Urothelium cell line (cell line): ENCODE measurements at regions not wholly inside any gene's neighbourhood (a gene's known extent, or its start where the extent isn't known, plus 50 kb on each side); places are given as distances from the start of the nearest gene placed in this dataset.
"Not testable (repeated sequence)": the region's sequence is repeated elsewhere in the genome, so short reads cannot be mapped to it uniquely, and the experiment has no call there.

Experiments
- DNase-seq: peaks from one replicate; pipeline ENCODE4 v3.0.0; 2011; ENCODE audit warnings: low spot score, mixed read lengths
- FAIRE-seq: peaks from 2 replicates; lab custom pipeline; 2011; peaks lifted over from hg19 to GRCh38; lab: Jason Lieb, UNC

DNA sequence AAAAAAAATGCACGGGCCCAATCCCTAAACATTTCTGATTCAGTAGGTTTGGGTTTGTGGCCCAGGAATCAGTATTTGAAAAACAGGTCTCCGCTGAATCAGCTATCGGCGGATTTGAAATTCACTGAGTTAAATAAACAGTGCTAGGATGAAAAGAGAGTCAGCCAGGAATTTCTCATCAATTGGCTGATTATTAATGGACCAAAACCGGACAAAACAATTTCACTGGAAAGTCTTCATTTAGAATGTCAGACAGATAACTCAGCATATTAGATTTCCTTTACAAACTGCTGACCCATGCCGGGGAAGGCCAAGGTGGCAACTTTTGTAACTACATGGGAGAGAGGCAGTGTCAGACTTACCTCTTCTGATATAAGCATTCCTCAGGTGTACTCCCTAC, 99.4 kb upstream of the LSM6 start:
- DNase-seq: no peak
- FAIRE-seq: no peak

DNA sequence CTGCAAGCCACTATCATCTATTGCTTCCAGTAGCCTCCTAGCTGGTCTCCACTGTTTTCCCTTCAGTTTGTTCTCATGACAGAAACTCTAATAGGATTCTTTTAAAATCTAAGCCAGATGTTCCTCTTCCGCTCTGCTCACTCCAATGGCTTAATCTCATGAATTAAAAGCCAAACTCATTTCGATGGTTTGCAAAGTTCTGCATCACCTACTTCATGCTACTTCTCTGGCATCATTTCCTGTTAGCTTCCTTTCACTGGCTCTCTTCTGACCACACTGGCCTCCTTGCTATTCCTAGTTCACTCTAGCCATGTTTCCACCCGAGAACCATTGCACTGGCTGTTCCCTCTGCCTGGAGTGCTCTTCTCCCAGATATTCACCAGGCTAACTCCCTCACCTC, 102.0 kb upstream of the LSM6 start:
- DNase-seq (no peak), FAIRE-seq (no peak)

DNA sequence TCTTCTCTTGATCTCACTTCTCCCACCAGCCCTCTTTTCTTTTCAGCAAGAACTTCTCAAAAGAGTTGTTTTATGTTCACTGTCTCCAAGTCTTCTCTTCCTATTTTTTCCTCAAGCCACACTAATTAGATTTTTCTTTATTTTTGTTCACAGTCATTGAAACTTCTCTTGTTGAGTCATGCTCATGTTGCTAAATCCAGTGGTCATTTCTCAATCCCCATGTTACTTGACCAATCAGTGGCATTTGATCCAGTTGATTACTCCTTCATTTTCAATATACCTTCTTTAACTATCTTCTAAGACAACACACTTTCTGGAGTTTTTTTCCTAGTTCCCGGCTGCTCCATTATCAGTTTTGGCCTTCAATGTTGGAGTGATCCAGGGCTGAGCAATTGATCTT, 103.1 kb upstream of the LSM6 start:
- FAIRE-seq: no peak
- no peak for DNase-seq

DNA sequence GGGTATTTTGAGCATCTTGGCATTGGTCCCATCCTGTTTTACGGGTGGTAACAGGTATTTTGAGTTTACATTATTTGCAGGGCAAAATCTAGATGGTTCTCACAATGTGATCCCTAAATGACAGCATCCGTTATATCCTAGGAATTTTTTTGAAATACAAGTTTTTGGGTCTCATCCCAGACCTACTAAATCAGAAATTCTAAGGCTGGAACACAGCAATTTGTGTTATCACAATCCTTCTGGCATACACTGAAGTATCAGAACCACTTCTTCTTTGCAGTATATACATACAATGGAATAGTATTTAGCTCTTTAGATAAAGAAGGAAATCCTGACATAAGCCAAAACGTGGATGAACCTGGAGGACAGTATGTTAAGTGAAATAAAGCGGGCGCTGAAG, 104.1 kb upstream of the LSM6 start:
- no peak for DNase-seq
- no peak for FAIRE-seq

DNA sequence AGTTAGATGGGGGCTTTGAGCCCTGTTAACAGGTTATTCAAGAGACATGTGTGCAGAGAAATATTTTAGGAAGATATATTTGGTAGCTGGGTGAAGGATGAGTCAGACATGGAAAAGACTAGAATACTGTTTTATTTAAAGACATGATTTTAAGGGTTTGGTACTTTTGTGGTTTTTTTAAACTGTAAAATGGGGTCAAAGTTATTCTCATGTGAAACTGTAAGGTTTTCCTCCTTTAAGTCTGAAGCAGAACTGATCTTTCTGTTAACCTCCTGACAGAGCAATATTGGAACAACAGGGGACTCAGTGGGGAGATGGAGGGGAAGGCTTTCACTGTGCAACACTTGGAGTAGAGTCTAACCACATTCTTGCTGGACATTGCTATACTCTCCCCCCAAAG, 112.4 kb upstream of the LSM6 start:
- FAIRE-seq (no peak), DNase-seq (no peak)

DNA sequence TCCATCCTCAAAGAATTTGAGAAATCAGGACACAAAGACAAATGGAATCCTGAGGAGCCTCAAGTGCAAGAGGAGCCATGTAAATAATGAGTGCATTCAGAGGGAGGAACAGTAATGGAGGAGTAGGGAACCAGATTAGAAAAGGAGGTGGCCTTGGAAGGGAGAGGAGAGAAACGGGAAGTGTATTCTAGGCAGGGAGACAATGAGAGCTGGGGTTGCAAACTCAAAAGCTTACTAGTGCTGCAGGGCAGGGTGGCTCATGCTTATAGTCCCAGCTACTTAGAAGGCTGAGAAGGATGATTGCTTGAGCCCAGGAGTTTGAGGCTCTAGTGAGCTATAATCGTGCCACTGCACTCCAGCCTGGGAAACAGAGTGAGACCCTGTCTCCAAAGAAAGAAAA, 113.2 kb upstream of the LSM6 start:
- FAIRE-seq (no peak), DNase-seq (no peak)

DNA sequence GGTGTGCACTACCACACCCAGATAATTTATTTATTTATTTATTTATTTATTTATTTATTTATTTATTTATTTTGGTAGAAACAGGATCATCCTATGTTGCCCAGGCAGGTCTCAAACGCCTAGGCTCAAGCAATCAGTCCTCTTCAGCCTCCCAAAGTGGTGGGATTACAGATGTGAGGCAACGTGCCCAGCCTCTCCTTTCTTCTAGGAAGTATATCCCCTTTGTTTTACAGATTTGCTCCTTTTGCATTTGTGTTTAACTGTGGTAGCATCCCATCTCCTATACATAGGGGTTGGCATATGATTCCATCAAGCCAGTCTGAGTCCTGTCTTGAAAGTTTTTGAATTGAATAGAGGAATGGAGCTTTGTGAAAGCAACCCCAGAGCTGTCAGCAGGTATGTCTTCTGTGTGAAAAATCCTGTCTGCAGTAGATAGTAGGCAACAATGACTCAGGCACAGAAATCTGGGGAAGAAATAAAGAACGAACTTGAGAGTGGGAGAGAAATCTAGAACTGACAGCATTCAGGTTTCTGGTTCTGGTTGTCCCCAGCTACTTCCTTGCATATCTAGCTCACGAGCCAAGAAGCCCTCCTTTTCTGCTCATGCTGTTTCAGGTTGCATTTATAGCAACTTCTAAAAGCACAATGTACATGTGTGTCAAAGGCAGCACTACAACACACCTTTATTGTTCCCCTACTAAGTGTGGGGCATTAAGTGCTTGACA, 113.7 kb upstream of the LSM6 start:
- no peak for FAIRE-seq

DNA sequence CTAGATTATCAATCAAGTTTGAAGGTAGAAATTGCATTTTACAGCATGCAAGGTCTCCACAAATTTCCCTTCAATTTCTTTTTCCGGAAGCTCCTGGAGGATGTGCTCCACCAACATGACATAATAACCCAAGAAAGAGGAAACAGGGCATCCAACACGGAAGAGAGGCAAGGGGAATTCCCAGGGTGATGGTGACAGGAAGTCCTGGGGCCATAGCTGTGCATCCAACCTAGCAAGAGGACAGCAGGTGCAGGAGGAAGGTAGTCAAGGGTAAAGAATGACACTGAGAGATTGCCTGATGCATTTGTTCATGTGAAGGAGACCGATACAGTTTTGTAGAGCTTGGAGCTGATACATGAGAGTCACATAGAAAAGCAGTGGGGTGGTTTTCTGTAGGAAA, 115.7 kb upstream of the LSM6 start:
- no peak for DNase-seq
- FAIRE-seq: no peak

More for the DNA sequence above, 113.7 kb upstream of the LSM6 start:
- no peak for DNase-seq

DNA sequence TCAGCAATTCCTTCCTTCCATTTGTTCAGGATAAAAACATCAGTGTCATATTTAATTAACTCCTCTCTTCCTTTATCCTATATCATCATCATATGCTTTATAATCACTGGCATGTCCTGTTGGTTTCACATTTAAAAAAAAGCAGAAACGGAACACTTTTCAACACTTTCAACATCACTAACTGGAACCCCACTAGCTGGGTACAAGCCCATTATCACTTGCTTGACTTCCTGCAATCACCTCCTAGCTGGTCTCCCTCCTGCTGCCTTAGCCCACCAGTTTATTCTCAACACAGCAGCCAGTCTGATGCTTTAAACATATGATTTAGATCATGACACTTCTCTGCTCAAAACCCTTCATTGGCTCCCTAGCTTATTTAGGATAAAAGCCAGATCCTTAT, 116.4 kb upstream of the LSM6 start:
- FAIRE-seq (no peak), DNase-seq (no peak)

DNA sequence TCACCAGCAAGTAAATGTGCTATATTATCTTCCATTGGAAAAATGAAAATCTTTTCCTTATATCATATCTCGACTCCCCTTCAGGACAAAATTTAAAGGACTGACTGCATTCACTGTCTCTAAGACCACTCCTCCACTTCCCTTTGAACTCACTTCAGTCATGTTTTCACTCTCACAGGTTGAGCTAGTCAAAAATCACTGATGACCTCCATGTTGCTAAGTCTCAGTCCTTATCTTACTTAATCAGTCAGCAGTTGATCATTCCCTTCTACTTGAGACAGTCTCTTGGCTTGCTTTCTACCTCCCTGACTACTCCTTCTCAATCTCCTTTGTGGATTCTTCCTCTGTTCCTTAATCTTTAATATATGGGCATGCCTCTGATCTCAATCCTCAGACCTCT, 117.0 kb upstream of the LSM6 start:
- DNase-seq (no peak), FAIRE-seq (no peak)

DNA sequence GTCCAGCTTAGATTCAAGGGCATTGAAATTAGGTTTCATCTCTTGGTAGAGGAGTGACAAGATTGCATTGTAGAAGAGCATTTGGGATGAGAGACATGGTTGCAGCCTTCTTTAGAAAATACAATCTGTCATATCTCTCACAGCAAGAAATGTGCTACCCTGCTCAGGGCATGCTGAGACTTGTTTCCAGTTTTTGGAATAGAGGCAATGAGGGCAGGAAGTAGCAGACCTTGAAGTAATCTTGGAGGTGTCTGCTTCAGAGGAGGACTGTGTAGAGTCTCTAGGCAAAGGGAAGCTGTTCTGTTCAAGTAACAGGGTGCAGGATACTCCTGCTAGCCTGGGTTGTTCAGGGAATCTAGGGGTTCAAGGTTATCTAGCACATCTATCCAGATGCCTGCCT, 116.1 kb upstream of the ZNF827 start:
- no peak for DNase-seq
- no peak for FAIRE-seq

DNA sequence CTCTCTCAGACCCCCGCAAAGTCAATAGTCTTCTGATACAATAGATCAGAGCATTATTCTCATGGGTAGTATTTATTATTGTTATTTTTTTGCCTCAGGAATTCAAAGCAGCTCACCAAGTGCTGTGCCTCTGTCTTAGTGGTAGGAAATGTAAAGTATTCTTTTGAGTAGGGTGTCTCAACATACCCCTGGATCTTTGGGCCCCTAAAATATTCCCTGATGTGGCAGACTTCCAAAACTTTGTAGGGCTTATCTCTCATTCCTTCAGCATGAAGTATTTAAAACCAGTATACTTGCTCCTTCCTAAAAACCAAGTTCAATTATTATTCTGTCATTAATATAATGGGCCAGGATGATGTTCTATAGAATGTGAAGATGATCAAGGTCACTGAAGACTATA, 115.3 kb upstream of the ZNF827 start:
- no peak for DNase-seq
- FAIRE-seq: no peak

DNA sequence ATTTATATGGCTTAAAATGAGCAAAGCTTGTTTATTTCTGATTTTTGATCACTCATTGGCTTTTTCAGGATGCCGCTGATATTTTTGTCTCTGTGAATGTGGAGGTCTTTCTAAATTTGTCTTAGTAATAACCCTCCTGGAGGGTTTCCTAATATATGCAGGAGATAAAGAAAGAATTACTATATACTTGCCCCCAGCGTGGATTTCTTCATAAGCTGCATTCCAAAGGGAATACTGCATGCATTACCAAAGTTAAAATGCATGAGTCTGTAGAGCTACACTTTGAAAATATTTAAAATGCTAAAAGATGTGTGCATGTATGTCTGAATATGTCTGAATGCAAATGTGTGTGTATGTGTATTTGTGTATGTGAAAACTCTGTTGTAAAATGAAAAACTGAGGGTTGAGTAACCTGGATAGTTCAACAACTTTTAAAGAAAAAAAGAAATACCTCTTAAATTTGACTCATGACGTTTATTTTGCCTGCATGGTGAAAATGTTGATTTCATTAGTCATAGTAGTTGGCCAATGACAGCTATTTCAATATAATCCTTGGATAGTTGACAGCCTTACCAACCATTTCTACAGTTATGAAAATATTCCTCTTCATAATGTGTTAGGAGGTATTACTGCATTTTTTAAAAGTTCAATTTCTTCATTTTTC, 113.2 kb upstream of the ZNF827 start:
- DNase-seq: no peak
- no peak for FAIRE-seq

DNA sequence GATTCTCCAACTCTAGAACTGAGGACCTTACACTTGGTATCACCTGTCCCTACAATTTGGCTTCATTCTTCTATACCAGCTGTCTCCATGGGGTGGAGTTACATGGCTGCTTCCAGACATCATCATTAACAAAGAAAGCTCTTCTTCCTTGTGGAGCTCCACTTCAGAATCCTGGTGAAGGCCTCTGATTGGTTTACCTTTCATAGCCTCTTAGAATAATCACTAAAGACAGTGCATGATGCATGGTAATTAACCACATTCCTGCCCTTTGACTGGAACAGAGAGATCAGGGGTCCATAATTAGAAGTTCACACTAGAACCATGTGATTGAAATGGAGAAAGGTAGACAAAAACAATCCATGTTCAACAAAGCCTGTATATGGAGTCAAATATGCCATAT, 112.6 kb upstream of the ZNF827 start:
- FAIRE-seq (no peak), DNase-seq (no peak)

DNA sequence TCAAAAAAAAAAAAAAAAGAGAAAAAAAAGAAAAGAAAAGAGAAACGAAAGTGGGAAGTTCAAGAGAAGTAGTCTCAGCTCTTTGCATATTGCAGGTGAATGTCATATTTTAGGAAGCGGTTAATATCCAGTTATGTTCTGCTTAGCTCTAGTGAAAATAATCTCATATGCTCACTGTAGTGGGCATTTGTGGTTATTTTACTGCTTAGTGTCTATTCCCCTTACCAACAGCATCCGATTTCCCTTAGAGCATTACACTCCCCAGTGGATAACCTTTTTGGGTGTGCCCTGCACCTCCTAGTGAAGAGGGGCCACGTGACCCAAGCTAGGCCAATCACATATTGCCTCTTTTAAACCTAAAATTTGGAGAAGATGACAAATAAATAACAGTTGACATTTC, 111.2 kb upstream of the ZNF827 start:
- DNase-seq: no peak
- no peak for FAIRE-seq

DNA sequence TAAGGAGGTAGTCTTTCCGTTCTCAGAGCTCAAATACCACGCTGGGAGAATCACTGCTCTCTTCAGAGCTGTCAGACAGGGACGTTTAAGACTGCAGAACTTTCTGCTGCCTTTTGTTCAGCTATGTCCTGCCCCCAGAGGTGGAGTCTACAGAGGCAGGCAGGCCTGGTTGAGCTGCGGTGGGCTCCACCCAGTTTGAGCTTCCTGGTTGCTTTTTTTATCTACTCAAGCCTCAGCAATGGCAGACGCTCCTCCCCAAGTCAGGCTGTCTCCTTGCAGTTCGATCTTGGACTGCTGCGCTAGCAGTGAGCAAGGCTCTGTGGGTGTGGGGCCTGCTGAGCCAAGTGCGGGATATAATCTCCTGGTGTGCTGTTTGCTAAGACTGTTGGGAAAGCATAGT, 109.1 kb upstream of the ZNF827 start:
- not testable (repeated sequence) for DNase-seq, FAIRE-seq

DNA sequence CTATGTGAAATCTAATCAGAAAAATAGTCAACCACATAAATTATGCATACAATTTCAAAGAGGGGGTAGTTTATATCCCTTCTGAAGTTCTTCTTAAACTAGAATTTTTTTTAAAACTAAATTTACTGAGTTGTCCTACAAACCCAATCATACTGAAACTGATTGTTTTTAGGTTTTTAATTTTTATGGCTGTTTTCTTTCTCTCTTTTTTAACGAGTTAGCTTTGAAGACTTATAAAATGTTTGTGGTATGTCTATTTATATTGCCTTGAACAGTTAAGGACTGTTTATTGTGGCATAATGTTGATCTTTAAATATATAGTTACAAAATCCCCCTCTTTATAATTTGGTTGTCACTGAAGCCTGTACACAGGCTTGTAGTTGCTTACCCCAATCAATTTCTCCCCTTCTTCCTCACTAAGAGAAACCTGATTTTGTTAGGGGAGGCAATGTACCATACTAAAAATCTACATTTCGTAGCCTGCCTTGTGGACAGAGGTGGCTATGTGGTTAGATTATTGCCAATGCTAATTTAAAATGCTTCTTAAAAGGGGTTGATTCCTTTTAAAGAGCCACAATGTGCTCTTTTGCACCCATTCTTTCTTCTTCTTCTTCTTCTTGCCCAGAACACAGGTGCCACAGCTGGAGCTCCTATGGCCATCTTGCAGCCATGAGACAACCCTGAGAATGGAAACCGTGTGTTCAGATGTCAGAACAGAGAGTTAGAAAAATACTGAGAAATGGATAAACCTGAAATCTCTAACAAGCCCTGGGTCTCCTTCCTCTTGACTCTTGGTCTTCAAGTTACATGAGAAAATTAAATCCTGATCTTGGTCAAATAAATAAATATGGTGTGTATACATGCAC, 102.7 kb upstream of the ZNF827 start:
- no peak for DNase-seq
- FAIRE-seq: no peak

DNA sequence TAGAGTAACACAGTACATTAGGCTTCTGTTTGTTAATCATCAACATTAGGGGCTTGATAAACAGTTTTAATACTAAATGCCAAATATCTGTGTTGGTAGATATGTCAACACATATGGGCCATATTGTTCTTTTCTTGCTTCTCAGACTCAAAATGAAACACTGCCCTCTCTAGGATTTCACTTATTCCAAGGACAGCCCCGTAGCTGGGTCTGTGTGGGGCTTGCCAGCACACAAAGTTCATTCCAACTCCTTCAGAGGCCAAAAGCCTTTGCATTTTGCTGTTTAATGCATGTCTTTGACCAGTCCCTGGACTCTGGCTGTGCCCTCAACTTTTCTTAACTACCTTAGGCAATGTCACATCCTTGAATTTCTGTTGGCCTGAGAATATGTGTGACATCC, 102.0 kb upstream of the ZNF827 start:
- DNase-seq (no peak), FAIRE-seq (no peak)

DNA sequence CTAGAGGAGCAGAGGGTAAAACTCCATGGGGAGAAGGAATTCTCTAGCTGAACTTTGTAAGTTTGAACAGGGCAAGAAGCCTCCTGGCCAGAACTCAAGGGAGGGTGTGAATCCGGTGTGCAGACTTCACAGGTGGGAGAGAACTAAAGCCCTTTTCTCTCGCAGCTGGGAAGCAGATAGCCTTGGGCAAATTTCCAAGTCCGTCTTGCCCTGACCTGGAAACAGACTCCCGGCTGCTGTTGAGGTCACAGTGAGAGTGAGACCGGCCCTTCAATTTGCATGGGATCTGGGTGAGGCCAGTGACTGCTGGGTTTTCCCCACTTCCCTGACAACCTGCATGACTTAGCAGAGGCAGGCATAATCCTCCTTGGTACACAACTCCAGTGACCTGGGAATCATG, 94.5 kb upstream of the ZNF827 start:
- FAIRE-seq: no peak
- DNase-seq: no peak

DNA sequence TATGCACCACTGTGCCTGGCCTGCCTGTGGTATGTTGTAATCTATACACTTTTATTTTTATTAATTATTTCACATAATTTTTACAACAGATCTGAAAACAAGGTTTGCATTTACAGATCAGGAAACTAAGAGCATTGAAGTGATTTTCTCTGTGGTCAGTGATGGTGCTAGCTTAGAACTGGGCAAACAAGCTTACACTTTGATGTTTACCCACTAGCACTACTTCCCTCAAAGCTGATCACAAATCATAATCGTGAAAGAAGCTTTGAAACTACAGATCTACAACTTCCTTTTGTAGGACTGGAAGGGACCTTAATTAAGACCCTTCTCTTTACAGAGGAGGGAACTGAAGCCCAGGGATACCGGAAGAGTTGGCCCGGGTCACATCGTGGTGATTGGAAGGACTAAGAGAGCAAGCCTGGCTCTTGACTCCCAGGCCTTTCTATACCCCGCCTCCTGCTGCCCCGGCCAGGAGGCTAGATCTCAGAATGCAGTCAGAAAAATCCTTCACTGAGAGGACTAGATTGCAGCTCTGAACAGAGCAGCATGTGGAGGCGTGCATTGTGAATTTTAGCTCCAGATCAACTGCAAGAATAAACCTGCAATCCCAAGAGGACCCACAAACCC, 93.7 kb upstream of the ZNF827 start:
- FAIRE-seq: no peak
- no peak for DNase-seq

DNA sequence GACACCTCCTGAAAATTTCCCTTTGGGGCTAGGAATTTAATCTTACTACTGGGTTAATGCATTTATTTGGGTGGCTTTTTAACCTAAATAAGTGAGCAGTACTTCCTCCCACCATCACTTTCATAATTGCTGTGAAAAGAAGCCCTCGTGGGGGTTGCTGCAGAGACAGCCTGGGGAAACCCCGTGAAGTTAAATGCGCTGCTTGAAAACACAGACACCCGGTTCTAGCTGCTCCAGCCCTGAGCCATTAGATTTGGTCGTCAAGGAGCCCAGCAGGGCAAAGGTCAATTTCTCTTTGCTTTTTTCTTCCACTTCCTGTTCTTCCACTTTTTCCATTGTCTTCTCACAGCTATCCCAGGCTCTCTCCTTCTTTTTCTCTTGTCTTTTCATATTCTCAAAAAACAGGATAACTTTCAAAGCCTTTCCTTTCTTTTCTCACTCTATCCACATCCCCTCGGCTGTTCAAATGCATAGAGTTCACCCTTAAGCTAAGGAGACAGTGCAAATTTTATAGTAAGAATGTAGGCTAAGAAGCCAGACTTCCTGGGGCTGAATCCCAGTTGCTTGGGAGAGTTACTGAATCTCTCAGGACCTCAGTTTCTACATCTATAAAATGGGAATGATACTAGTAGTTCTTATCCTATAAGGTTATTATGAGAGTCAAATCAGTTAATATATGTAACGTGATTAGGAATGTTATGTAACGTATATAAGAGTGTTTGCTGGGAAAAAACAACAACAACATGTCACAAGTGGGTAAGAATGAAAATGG, 91.5 kb upstream of the ZNF827 start:
- FAIRE-seq (no peak), DNase-seq (no peak)
